Neural progenitor cell (in vitro differentiated cells): ENCODE measurements at regions not wholly inside any gene's neighbourhood (a gene's known extent, or its start where the extent isn't known, plus 50 kb on each side); places are given as distances from the start of the nearest gene placed in this dataset.

Experiments used
- DNase-seq: peaks from one replicate; pipeline ENCODE4 v3.0.0-alpha.2; 2016; ENCODE audit warnings: low spot score
- H2AFZ ChIP-seq: fragments of 200-600 bp; sonication (generic); replicated peaks from 2 replicates; pipeline ENCODE4 v1.6.1; 2016; ENCODE audit warnings: antibody characterized with exemption
- H3F3A ChIP-seq: fragments of 200-600 bp; sonication (generic); 2 replicates; pipeline ENCODE4 v1.6.1; 2016; ENCODE audit warnings: antibody characterized with exemption, low read depth
- H3K27ac ChIP-seq: fragments of 200-600 bp; sonication (generic); 2 replicates; pipeline ENCODE4 v1.5.1; 2016; ENCODE audit warnings: mild to moderate bottlenecking
- H3K27me3 ChIP-seq: fragments of 200-600 bp; sonication (generic); 2 replicates; pipeline ENCODE4 v1.6.1; 2016; ENCODE audit warnings: mild to moderate bottlenecking, moderate library complexity
- H3K36me3 ChIP-seq: fragments of 200-600 bp; sonication (generic); 2 replicates; pipeline ENCODE4 v1.5.1; 2016
- H3K4me1 ChIP-seq: fragments of 200-600 bp; sonication (generic); 2 replicates; pipeline ENCODE4 v1.6.1; 2016; ENCODE audit warnings: mixed run types
- H3K4me2 ChIP-seq: fragments of 200-600 bp; sonication (generic); 2 replicates; pipeline ENCODE4 v1.6.1; 2016
- H3K4me3 ChIP-seq: fragments of 200-600 bp; sonication (generic); 2 replicates; pipeline ENCODE4 v1.5.1; 2016
- H3K79me2 ChIP-seq: fragments of 200-600 bp; sonication (generic); 2 replicates; pipeline ENCODE4 v1.6.1; 2016; ENCODE audit warnings: low read depth
- H3K9ac ChIP-seq: fragments of 200-600 bp; sonication (generic); 2 replicates; pipeline ENCODE4 v1.6.1; 2016
- H3K9me3 ChIP-seq: fragments of 200-600 bp; sonication (generic); 2 replicates; pipeline ENCODE4 v1.5.1; 2016; ENCODE audit warnings: low read depth
- H4K20me1 ChIP-seq: fragments of 200-600 bp; sonication (generic); 2 replicates; pipeline ENCODE4 v1.6.1; 2016; ENCODE audit warnings: low read depth
- H3K27ac Mint-ChIP-seq: 3 replicates; pipeline ENCODE4 v1.8.0; 2021; ENCODE audit warnings: mixed read lengths
- H3K27me3 Mint-ChIP-seq: 2 replicates; pipeline ENCODE4 v1.8.0; 2022; ENCODE audit warnings: low read depth, mild to moderate bottlenecking, inconsistent platforms, moderate library complexity, mixed read lengths; ENCODE audit not compliant: insufficient read depth
- H3K36me3 Mint-ChIP-seq: 3 replicates; pipeline ENCODE4 v1.8.0; 2021; ENCODE audit warnings: mixed read lengths
- H3K4me1 Mint-ChIP-seq: 3 replicates; pipeline ENCODE4 v1.8.0; 2021; ENCODE audit warnings: mixed read lengths
- H3K4me3 Mint-ChIP-seq: 3 replicates; pipeline ENCODE4 v1.8.0; 2021; ENCODE audit warnings: mild to moderate bottlenecking, moderate library complexity, mixed read lengths
- H3K9me3 Mint-ChIP-seq: 3 replicates; pipeline ENCODE4 v1.8.0; 2020; ENCODE audit warnings: mixed read lengths
- CTCF ChIP-seq: fragments of 200-600 bp; sonication (generic); IDR thresholded peaks from 2 replicates; pipeline ENCODE4 v1.5.1; 2017; ENCODE audit warnings: antibody characterized with exemption, mild to moderate bottlenecking
- EZH2 ChIP-seq: fragments of 200-600 bp; sonication (generic); IDR thresholded peaks from 2 replicates; pipeline ENCODE4 v1.6.1; 2017; ENCODE audit warnings: antibody characterized with exemption, mild to moderate bottlenecking, moderate library complexity
- EZH2phosphoT487 ChIP-seq: fragments of 200-600 bp; sonication (generic); IDR thresholded peaks from 2 replicates; pipeline ENCODE4 v1.6.1; 2017; ENCODE audit warnings: antibody characterized with exemption

GRCh38 chr12:105469211-105469610 lies 138.7 kb downstream of the C12orf75 start:
- H2AFZ ChIP-seq, result no peak overlapping the region
- no peaks in the 10 kb centered on the region for H3K27me3 ChIP-seq
- Mint-ChIP-seq H3K4me1 (peaks cover 22% of the 10 kb centered on the region), H3K27ac (no peak overlapping the region), H3K4me3 (no peak overlapping the region), H3K27me3 (peaks cover 2% of the 10 kb centered on the region), H3K9me3 (no peaks in the 10 kb centered on the region), H3K36me3 (no peaks in the 10 kb centered on the region)
- no peaks in the 10 kb centered on the region for H3K79me2 ChIP-seq
- no peak overlapping the region for H3K27ac ChIP-seq
- TF ChIP-seq EZH2, result no peak
- no peak for TF ChIP-seq CTCF
- no peak for TF ChIP-seq EZH2phosphoT487
- DNase-seq, result no peak
- H3K4me1 ChIP-seq, result peaks cover 11% of the 10 kb centered on the region
- no peak overlapping the region for H3K4me3 ChIP-seq
- no peaks in the 10 kb centered on the region for H3K36me3 ChIP-seq
- H3K4me2 ChIP-seq, result no peak overlapping the region
- no peaks in the 10 kb centered on the region for H3K9me3 ChIP-seq
- H3F3A ChIP-seq, result peaks cover 12% of the 10 kb centered on the region
- H3K9ac ChIP-seq, result no peak overlapping the region
- no peaks in the 10 kb centered on the region for H4K20me1 ChIP-seq

- peaks cover 12% of the 10 kb centered on the region for H3F3A ChIP-seq
Observed at GRCh38 chr12:105469701-105470100, 139.2 kb downstream of the C12orf75 start.

GRCh38 chr12:105470102-105470501 lies 139.6 kb downstream of the C12orf75 start:
- Histone ChIP-seq H3K36me3 (no peaks in the 10 kb centered on the region), H3F3A (peaks cover 12% of the 10 kb centered on the region), H3K4me1 (peaks cover 11% of the 10 kb centered on the region), H3K9ac (no peak overlapping the region), H4K20me1 (no peaks in the 10 kb centered on the region), H3K9me3 (no peaks in the 10 kb centered on the region), H3K4me2 (no peak overlapping the region), H3K27me3 (no peaks in the 10 kb centered on the region), H3K27ac (no peak overlapping the region), H3K79me2 (no peaks in the 10 kb centered on the region), H2AFZ (no peak overlapping the region), H3K4me3 (no peak overlapping the region)
- DNase-seq, result no peak
- TF ChIP-seq EZH2phosphoT487 (no peak), EZH2 (no peak), CTCF (no peak)
- H3K9me3 Mint-ChIP-seq, result peaks cover 4% of the 10 kb centered on the region
- H3K4me3 Mint-ChIP-seq, result no peak overlapping the region
- peaks cover 7% of the 10 kb centered on the region for H3K27me3 Mint-ChIP-seq
- no peak overlapping the region for H3K27ac Mint-ChIP-seq
- H3K36me3 Mint-ChIP-seq, result no peaks in the 10 kb centered on the region
- H3K4me1 Mint-ChIP-seq, result peaks cover 22% of the 10 kb centered on the region

More at GRCh38 chr12:105469701-105470100, 139.2 kb downstream of the C12orf75 start:
- peaks cover 22% of the 10 kb centered on the region for H3K4me1 Mint-ChIP-seq
- Histone ChIP-seq H4K20me1 (no peaks in the 10 kb centered on the region), H3K4me3 (no peak overlapping the region), H3K4me2 (no peak overlapping the region), H3K36me3 (no peaks in the 10 kb centered on the region), H3K4me1 (peaks cover 11% of the 10 kb centered on the region), H3K27me3 (no peaks in the 10 kb centered on the region), H3K79me2 (no peaks in the 10 kb centered on the region), H3K9ac (no peak overlapping the region), H3K27ac (no peak overlapping the region), H3K9me3 (no peaks in the 10 kb centered on the region), H2AFZ (no peak overlapping the region)
- H3K4me3 Mint-ChIP-seq, result no peak overlapping the region
- TF ChIP-seq EZH2 (no peak), CTCF (no peak), EZH2phosphoT487 (no peak)
- H3K36me3 Mint-ChIP-seq, result no peaks in the 10 kb centered on the region
- H3K9me3 Mint-ChIP-seq, result peaks cover 2% of the 10 kb centered on the region
- H3K27ac Mint-ChIP-seq, result no peak overlapping the region
- H3K27me3 Mint-ChIP-seq, result peaks cover 7% of the 10 kb centered on the region
- DNase-seq, result no peak
